SK-MEL-5 (cell line): ENCODE measurements at regions not wholly inside any gene's neighbourhood (a gene's known extent, or its start where the extent isn't known, plus 50 kb on each side); places are given as distances from the start of the nearest gene placed in this dataset.
A peak's percentile ranks its signal among the peaks of the same experiment; 100 is the strongest.

Source experiments
- DNase-seq: peaks from one replicate; pipeline ENCODE4 v3.0.0-alpha.2; 2016; ENCODE audit warnings: low read depth, low spot score
- in situ Hi-C: cut with HindIII; loops from 2 replicates; pipeline ENCODE4 v1.10.0; 2016; ENCODE audit warnings: low sequenced_read_pairs, high pct_unique_total_duplicates, low pct_unique_long_range_greater_than_20kb

DNA sequence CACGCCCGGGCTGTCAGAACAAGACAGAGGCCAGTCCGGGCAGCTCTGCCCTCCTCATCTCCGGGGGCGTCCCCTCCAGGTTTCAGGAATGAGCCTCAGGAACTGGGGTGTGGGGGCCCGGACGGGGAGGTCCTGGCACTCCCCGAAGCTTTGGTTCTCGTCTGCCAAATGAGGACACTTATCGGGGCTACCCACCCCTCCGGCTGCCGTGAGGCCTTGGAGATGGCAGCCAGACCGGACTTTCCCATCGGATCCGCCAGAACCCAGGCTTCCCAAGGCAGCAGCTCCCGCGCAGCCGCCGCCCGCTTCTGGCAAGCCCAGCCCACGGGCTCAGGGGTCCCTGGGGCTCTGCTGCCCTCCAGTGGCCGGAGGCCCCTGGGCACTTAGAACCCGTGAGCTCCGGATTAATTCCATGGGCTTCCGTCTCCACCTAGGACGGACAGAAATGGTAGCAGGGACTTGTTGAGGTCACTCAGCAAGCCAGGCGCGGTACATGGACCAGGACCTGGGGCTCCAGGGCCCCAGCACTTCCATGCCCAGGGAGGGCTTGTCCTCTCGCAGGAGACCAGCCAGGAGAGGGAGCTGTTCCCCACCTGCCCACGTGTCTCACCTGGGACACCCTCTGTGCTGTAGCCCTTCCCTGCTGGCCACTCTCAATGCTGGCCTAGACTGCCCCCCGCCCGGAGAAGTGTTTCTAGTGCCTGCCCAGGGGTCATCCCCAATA, 89.4 kb downstream of the LINGO1 start:
- in situ Hi-C loops = no loop called here
- DNase-seq = peak; percentile 85

DNA sequence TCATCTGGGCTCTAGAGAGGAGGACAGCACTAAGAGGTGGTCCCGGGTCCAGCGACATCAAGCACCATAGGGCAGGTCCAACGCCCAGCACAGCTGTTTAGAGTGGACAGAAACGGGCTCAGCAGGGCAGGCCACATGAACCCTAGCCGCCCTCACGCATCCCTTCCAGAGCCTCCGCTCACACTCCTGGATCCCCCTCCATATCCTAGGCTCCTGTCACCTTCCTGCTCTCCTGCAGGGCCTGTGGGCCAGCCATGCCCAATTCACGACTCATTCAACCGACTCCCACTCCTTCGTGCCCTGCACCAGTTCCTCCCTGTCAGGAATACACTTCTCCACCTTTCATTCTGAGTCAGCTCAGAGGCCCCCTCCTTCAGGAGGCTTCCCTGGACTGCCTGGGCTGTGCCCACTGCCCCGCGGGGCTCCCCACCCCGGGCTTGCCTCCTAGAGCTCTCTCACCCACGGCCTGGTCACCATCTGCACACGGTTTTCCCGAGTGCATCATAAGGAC, 90.2 kb downstream of the LINGO1 start:
- no peak for DNase-seq
- in situ Hi-C loops = no loop called here

DNA sequence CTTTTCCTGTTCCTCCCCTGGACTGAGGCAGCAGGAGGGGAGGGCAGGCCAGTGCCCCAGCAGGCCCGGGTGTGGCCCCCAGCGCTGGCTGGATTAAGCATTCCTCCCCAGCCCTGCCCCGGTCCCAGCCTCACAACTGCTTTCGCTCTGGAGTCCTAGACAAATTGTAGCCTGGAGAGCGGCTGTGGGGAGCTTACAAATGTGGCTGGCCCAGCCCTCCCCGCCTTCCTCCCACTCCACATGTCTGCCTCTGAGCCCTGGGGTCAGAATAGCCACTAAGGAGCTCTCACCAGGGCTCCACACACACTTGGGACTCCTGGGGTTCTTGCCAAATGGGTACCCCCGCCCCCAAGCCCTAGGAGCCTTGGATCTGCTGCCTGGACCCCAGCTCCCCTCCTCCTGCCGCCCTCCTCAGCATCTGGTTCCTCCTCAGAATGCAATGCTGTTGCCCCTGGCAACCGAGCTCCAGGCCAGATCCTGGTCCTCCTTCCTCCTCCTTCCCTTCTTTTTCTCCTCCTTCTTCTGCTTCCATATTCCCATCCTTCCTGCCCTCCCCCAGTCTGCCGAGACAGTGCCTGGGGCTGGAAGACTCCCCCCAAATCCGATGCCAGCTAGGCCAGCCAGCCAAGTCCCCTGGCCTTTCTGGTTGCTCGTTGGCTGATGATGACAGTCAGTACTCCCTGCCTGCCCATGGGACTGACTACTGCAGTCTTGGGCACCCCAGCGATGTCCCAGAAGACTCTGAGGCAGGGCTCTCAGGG, 91.1 kb downstream of the LINGO1 start:
- no peak for DNase-seq
- in situ Hi-C loops = no loop called here

DNA sequence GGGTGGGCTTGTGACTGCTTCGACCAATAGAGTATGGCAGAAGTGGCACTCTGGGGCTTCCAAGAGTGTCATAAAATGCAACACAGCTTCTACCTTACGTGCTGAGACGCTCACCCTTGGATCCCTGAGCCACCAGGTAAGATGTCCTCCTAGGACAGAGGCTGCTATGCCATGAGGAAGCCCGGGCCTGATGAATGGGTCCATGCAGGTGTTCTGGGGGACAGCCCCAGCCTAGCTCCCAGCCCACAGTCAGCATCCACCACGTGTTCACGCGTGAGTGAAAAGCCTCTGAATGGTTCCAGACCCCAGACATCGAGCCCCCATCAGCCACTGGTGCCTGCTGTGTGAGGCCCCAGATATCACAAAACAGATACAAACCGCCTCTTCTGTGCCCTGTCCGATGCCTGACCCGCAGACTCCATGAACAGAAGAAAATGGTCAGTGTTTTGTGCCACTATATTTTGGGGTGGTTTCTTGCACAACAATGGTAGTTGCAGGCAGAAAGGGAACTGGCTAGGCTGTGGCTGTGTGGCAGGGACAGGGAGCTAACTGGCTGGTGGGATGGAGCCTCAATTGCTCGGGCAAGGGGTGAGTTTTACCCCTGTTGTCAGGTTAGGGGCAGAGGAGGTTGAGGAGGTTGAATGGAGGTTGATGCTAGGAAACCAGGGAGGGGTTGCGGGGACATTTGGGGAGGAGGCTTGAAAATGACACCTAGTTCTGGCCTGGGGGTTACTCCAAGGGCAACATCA, 92.2 kb downstream of the LINGO1 start:
- in situ Hi-C loops = no loop called here
- DNase-seq = no peak

DNA sequence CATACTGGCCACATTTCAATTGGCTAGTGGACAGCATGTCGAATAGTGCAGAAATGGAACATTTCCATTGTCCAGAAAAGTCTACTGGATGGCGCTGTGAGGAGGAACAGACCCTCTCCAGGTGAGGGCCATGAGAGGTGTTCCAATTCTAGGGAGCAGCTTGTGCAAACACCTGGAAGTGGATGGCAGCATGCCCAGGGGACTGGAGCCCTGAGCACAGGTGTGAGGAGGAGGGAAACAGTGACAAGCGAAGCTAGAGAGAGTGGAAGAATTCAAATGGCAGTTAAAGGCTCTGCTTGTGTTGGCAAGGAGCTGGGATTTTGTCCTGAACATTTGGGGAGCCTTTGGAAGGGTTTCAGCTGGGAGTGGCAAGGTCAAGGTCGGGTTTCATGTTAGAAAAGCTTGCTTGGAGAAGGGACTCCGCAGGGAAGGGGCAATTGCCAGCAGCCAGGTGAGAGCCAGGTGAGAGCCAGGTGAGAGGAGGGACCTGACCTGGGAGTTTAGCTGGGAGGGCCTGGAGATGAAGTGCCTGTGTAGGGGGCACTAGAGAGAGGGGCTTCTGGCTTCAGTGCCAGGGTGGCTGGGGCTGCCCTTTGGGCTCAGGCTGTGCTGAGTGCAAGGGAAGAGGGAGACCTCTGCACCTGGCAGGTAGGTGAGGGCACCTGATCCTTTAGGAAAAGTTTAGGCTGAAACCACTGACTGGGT, 93.8 kb downstream of the LINGO1 start:
- in situ Hi-C loops = no loop called here
- no peak for DNase-seq

DNA sequence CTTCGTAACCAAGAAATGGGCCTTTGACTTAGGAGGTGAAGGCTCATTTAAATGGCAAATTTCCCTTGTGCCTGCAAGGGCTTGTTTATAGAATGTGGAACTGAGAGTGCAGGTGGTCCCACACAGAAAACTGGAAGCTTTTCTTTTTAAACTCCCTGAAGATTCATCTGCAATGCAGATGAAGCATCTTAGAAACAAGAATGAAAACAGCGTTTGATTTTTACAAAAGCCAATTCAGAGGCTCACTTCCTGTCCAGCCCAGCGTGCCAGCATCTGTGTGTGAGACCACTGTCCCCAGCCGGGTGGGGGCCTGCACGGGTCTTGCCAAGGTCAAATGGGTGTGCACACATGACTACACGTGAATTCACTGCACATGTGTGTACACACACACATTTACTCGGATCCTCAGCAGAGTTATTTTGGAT, 94.7 kb downstream of the LINGO1 start:
- in situ Hi-C loops = no loop called here
- DNase-seq = peak; percentile 72

DNA sequence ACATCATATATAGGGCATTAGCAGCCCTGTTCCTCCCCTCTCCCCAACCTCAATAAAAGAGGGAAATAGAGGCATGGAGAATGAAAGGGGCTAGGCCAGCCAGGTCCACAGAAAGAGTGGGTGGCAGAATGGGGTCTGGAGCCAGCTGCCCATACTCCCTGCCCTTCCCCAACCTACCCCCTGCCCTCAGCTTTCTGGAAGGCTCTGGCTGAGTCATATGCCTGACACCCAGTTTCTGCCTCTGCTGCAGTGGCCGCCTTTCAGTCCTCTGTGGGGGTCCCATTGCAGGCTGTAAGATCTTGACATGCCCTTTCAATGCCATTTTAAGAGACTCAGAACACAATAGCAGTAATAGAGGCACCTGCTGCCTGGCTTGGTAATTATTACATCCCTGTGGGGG, 95.7 kb downstream of the LINGO1 start:
- in situ Hi-C loops = no loop called here
- DNase-seq = no peak

DNA sequence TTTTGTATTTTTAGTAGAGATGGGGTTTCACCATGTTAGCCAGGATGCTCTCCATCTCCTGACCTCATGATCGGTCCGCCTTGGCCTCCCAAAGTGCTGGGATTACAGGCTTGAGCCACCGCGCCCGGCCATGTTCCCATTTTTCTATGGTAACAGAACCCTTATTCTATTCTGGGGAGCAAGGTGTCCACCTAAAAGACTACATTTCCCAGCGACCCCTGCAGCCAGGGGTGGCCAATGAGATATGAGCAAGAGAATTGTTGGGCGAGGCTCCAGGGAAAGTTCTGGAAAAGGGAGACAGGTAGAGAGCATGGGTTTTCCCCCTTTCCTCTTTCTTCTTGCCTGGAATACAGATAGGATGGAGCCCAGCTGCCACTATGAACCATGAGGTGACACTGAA, 96.9 kb downstream of the LINGO1 start:
- in situ Hi-C loops = no loop called here
- peak; percentile 29 for DNase-seq
